T-cell (primary cell): ENCODE measurements at regions not wholly inside any gene's neighbourhood (a gene's known extent, or its start where the extent isn't known, plus 50 kb on each side); places are given as distances from the start of the nearest gene placed in this dataset.

ENCODE experiments used
- ATAC-seq, 4 experiments: fragments of 200-7000 bp in 3 of 4; fragments of 150-1000 bp in 1 of 4; cut with Tn5 transposase; replicated peaks in 1 of 4; 1 replicate in 3 of 4; 2 replicates in 1 of 4; pipeline ENCODE4 v1.10.0; 2021; ENCODE audit warnings: moderate library complexity in 3 of 4, mild to moderate bottlenecking in 2 of 4, moderate number of reproducible peaks in 1 of 4
- CTCF ChIA-PET, 2 donors: fragments of 300-600 bp; sonication (Branson Sonifier 250); formaldehyde crosslinking; loops; one replicate each; lab custom pipeline; 2022; ENCODE audit warnings: antibody characterized with exemption in 2 of 2; lab: Charles Lee
- POLR2A ChIA-PET, 2 donors: fragments of 300-600 bp; sonication (Branson Sonifier 250); formaldehyde crosslinking; loops; one replicate each; lab custom pipeline; 2022; ENCODE audit warnings: antibody characterized with exemption in 2 of 2; lab: Charles Lee
- DNase-seq, 35 experiments: peaks; one replicate each; pipeline versions ENCODE4 v3.0.0 to v3.0.0-alpha.2; 2013 to 2023
- H3K27ac ChIP-seq: one replicate; pipeline ENCODE4 v1.5.1; 2013; ENCODE audit warnings: low read length
- H3K27me3 ChIP-seq, 2 experiments: replicated peaks in 1 of 2; 1 replicate in 1 of 2; 2 replicates in 1 of 2; pipeline versions ENCODE4 v1.6.1 to v1.7.0; 2013; ENCODE audit warnings: low read length in 1 of 2, mixed read lengths in 1 of 2; ENCODE audit not compliant: control insufficient read depth in 2 of 2, insufficient read depth in 2 of 2; ENCODE audit errors: extremely low read depth in 1 of 2
- H3K36me3 ChIP-seq, 2 donors: 1 replicate in 1 of 2; 2 replicates in 1 of 2; pipeline versions ENCODE4 v1.6.1 to v1.7.0; 2013; ENCODE audit warnings: low read length in 1 of 2; ENCODE audit not compliant: control insufficient read depth in 2 of 2, insufficient read depth in 1 of 2; ENCODE audit errors: extremely low read depth in 1 of 2
- H3K4me1 ChIP-seq, 2 experiments: 1 replicate in 1 of 2; 2 replicates in 1 of 2; pipeline versions ENCODE4 v1.6.1 to v1.7.0; 2013; ENCODE audit warnings: low read length in 2 of 2, mixed read lengths in 1 of 2; ENCODE audit not compliant: insufficient read depth in 2 of 2, control insufficient read depth in 1 of 2; ENCODE audit errors: extremely low read depth in 1 of 2
- H3K4me3 ChIP-seq, 2 donors: 1 replicate in 1 of 2; 2 replicates in 1 of 2; pipeline versions ENCODE4 v1.5.1 to v1.7.0; 2013; ENCODE audit warnings: mild to moderate bottlenecking in 2 of 2, low read length in 1 of 2, moderate library complexity in 1 of 2; ENCODE audit not compliant: control insufficient read depth in 1 of 2; ENCODE audit errors: extremely low read depth in 1 of 2
- H3K9me3 ChIP-seq: 2 replicates; pipeline ENCODE4 v1.7.0; 2013
- H3K27ac Mint-ChIP-seq, 2 donors: one replicate each; pipeline ENCODE4 v1.8.0; 2020 to 2021; ENCODE audit warnings: mild to moderate bottlenecking in 2 of 2, mixed read lengths in 2 of 2
- H3K27me3 Mint-ChIP-seq, 2 donors: one replicate each; pipeline ENCODE4 v1.8.0; 2021 to 2022; ENCODE audit warnings: mixed read lengths in 2 of 2
- H3K36me3 Mint-ChIP-seq: one replicate; pipeline ENCODE4 v1.8.0; 2021; ENCODE audit warnings: mixed read lengths
- H3K4me1 Mint-ChIP-seq, 3 donors: one replicate each; pipeline ENCODE4 v1.8.0; 2020 to 2022; ENCODE audit warnings: mixed read lengths in 3 of 3, mild to moderate bottlenecking in 1 of 3
- H3K4me3 Mint-ChIP-seq, 3 donors: one replicate each; pipeline ENCODE4 v1.8.0; 2020 to 2022; ENCODE audit warnings: mild to moderate bottlenecking in 3 of 3, mixed read lengths in 3 of 3, moderate library complexity in 3 of 3
- H3K9me3 Mint-ChIP-seq, 3 donors: one replicate each; pipeline ENCODE4 v1.8.0; 2020 to 2022; ENCODE audit warnings: mixed read lengths in 3 of 3
- WGBS: methylation state at CpG from one replicate; pipeline ENCODE4 v1.1.5; 2013; ENCODE audit warnings: missing lambda C conversion rate; ENCODE audit not compliant: insufficient coverage; 5-methylcytosine and 5-hydroxymethylcytosine counted together

- WGBS = 39% methylated on average over 2 of the region's 6 CpGs
- no peaks in the 10 kb centered on the region for H3K9me3 ChIP-seq
- no peak for ATAC-seq
- no peaks in the 10 kb centered on the region for H3K4me1 ChIP-seq
- no peaks in the 10 kb centered on the region for H3K36me3 Mint-ChIP-seq
- H3K4me3 ChIP-seq = no peak overlapping the region
- no peak overlapping the region for H3K27ac ChIP-seq
- peaks cover 24 to 25% of the 10 kb centered on the region in 2 donors for H3K27me3 Mint-ChIP-seq
- H3K4me3 Mint-ChIP-seq = no peak overlapping the region
- ChIA-PET CTCF (no interaction called here), POLR2A (no interaction called here)
- no peak for DNase-seq
- H3K27ac Mint-ChIP-seq = no peak overlapping the region
- no peaks in the 10 kb centered on the region for H3K4me1 Mint-ChIP-seq
- H3K9me3 Mint-ChIP-seq = no peaks in the 10 kb centered on the region
- peaks cover 12 to 37% of the 10 kb centered on the region in 2 experiments for H3K27me3 ChIP-seq
- no peaks in the 10 kb centered on the region for H3K36me3 ChIP-seq
These were observed 267.2 kb upstream of the FOXF1 start for GRCh38 chr16:86243123-86243473.

GRCh38 chr16:86243571-86244154 is 266.7 kb upstream of the FOXF1 start:
- Histone ChIP-seq H3K27me3 (peaks cover 12 to 40% of the 10 kb centered on the region in 2 experiments), H3K9me3 (no peaks in the 10 kb centered on the region), H3K4me1 (no peaks in the 10 kb centered on the region), H3K36me3 (no peaks in the 10 kb centered on the region), H3K4me3 (no peak overlapping the region), H3K27ac (no peak overlapping the region)
- Mint-ChIP-seq H3K4me1 (no peaks in the 10 kb centered on the region), H3K36me3 (no peaks in the 10 kb centered on the region), H3K27me3 (peaks cover 24 to 25% of the 10 kb centered on the region in 2 donors), H3K9me3 (no peaks in the 10 kb centered on the region), H3K4me3 (no peak overlapping the region), H3K27ac (no peak overlapping the region)
- 66% methylated on average over 13 of the region's 15 CpGs for WGBS
- ChIA-PET CTCF (no interaction called here), POLR2A (no interaction called here)
- DNase-seq (no peak), ATAC-seq (no peak)

GRCh38 chr16:86244158-86244557 is 266.2 kb upstream of the FOXF1 start:
- Mint-ChIP-seq H3K27ac (no peak overlapping the region), H3K36me3 (no peaks in the 10 kb centered on the region), H3K27me3 (peaks cover 24 to 25% of the 10 kb centered on the region in 2 donors), H3K4me3 (no peak overlapping the region), H3K4me1 (no peaks in the 10 kb centered on the region), H3K9me3 (peaks cover 0 to under 1% (median 0%) of the 10 kb centered on the region in 3 donors)
- 82% methylated on average over 6 of the region's 9 CpGs for WGBS
- Histone ChIP-seq H3K36me3 (no peaks in the 10 kb centered on the region), H3K27me3 (peaks cover 12 to 40% of the 10 kb centered on the region in 2 experiments), H3K4me1 (no peaks in the 10 kb centered on the region), H3K27ac (no peak overlapping the region), H3K4me3 (no peak overlapping the region), H3K9me3 (no peaks in the 10 kb centered on the region)
- POLR2A ChIA-PET = no interaction called here
- no peak for DNase-seq
- no peak for ATAC-seq
- CTCF ChIA-PET = no interaction called here

- Histone ChIP-seq H3K27ac (no peak overlapping the region), H3K4me1 (no peaks in the 10 kb centered on the region), H3K9me3 (no peaks in the 10 kb centered on the region), H3K27me3 (peaks cover 12 to 37% of the 10 kb centered on the region in 2 experiments), H3K4me3 (no peak overlapping the region), H3K36me3 (no peaks in the 10 kb centered on the region)
- POLR2A ChIA-PET = no interaction called here
- CTCF ChIA-PET = no interaction called here
- Mint-ChIP-seq H3K27ac (no peak overlapping the region), H3K4me1 (no peaks in the 10 kb centered on the region), H3K27me3 (peaks cover 24 to 25% of the 10 kb centered on the region in 2 donors), H3K36me3 (no peaks in the 10 kb centered on the region), H3K4me3 (no peak overlapping the region), H3K9me3 (peaks cover 0 to 4% (median 0%) of the 10 kb centered on the region in 3 donors)
- DNase-seq (no peak), ATAC-seq (no peak)
- 82% methylated on average over 2 of the region's 3 CpGs for WGBS
These were observed 265.4 kb upstream of the FOXF1 start for GRCh38 chr16:86244936-86245335.

- peaks cover 12 to 37% of the 10 kb centered on the region in 2 experiments for H3K27me3 ChIP-seq
- Mint-ChIP-seq H3K36me3 (no peaks in the 10 kb centered on the region), H3K9me3 (peaks cover 0 to 4% (median 0%) of the 10 kb centered on the region in 3 donors), H3K4me3 (no peak overlapping the region), H3K4me1 (no peaks in the 10 kb centered on the region), H3K27me3 (peaks cover 24 to 25% of the 10 kb centered on the region in 2 donors), H3K27ac (no peak overlapping the region)
- H3K4me1 ChIP-seq = no peaks in the 10 kb centered on the region
- ChIA-PET CTCF (no interaction called here), POLR2A (no interaction called here)
- DNase-seq (no peak), ATAC-seq (no peak)
- no peaks in the 10 kb centered on the region for H3K9me3 ChIP-seq
- no peaks in the 10 kb centered on the region for H3K36me3 ChIP-seq
- 90% methylated on average over 4 of the region's 7 CpGs for WGBS
- H3K27ac ChIP-seq = no peak overlapping the region
- no peak overlapping the region for H3K4me3 ChIP-seq
These were observed 265.0 kb upstream of the FOXF1 start for GRCh38 chr16:86245351-86245750.

GRCh38 chr16:86245895-86246294 is 264.4 kb upstream of the FOXF1 start:
- H3K36me3 ChIP-seq = no peaks in the 10 kb centered on the region
- ATAC-seq (no peak), DNase-seq (no peak)
- Mint-ChIP-seq H3K27ac (no peak overlapping the region), H3K4me1 (no peaks in the 10 kb centered on the region), H3K9me3 (peaks cover 0 to 4% (median 0%) of the 10 kb centered on the region in 3 donors), H3K4me3 (no peak overlapping the region), H3K27me3 (peaks cover 19% of the 10 kb centered on the region in 2 donors), H3K36me3 (no peaks in the 10 kb centered on the region)
- CTCF ChIA-PET = no interaction called here
- peaks cover 12 to 36% of the 10 kb centered on the region in 2 experiments for H3K27me3 ChIP-seq
- no peaks in the 10 kb centered on the region for H3K9me3 ChIP-seq
- no peaks in the 10 kb centered on the region for H3K4me1 ChIP-seq
- H3K27ac ChIP-seq = no peak overlapping the region
- no peak overlapping the region for H3K4me3 ChIP-seq
- WGBS = 58% methylated on average over 4 of the region's 6 CpGs
- POLR2A ChIA-PET = no interaction called here
